CD4-positive, alpha-beta T cell (primary cell): ENCODE measurements at regions not wholly inside any gene's neighbourhood (a gene's known extent, or its start where the extent isn't known, plus 50 kb on each side); places are given as distances from the start of the nearest gene placed in this dataset.

Experiments used
- ATAC-seq: fragments of 200-7000 bp; cut with Tn5 transposase; one replicate; pipeline ENCODE4 v1.10.0; 2022; ENCODE audit warnings: mild to moderate bottlenecking; ENCODE audit not compliant: poor library complexity
- CTCF ChIA-PET: fragments of 350-600 bp; sonication (Branson Sonifier 250); formaldehyde crosslinking; loops from one replicate; lab custom pipeline; 2021; ENCODE audit warnings: antibody characterized with exemption, inconsistent platforms; lab: Charles Lee
- POLR2A ChIA-PET: fragments of 350-600 bp; sonication (Branson Sonifier 250); formaldehyde crosslinking; loops from one replicate; lab custom pipeline; 2021; ENCODE audit warnings: antibody characterized with exemption, inconsistent platforms; lab: Charles Lee
- DNase-seq, 14 experiments: peaks; one replicate each; pipeline ENCODE4 v3.0.0-alpha.2; 2013 to 2020; ENCODE audit warnings: mixed read lengths in 2 of 14
- H3K27ac ChIP-seq, 2 donors: one replicate each; pipeline versions ENCODE4 v1.5.1 to v1.7.0; 2013; ENCODE audit warnings: low read length in 2 of 2, low read depth in 1 of 2, mild to moderate bottlenecking in 1 of 2
- H3K27me3 ChIP-seq, 2 experiments: 1 replicate in 1 of 2; 2 replicates in 1 of 2; pipeline versions ENCODE4 v1.6.1 to v1.7.0; 2013; ENCODE audit warnings: low read length in 2 of 2, control low read depth in 1 of 2, mild to moderate bottlenecking in 1 of 2, moderate library complexity in 1 of 2; ENCODE audit not compliant: insufficient read depth in 2 of 2, control insufficient read depth in 1 of 2
- H3K36me3 ChIP-seq: one replicate; pipeline ENCODE4 v1.6.1; 2013; ENCODE audit warnings: low read length, control low read depth; ENCODE audit not compliant: insufficient read depth
- H3K4me1 ChIP-seq: one replicate; pipeline ENCODE4 v1.6.1; 2013; ENCODE audit warnings: low read length, control low read depth; ENCODE audit not compliant: insufficient read depth
- H3K4me3 ChIP-seq: one replicate; pipeline ENCODE4 v1.5.1; 2013; ENCODE audit warnings: mild to moderate bottlenecking, low read length, moderate library complexity
- H3K9me3 ChIP-seq, 2 experiments: 1 replicate in 1 of 2; 2 replicates in 1 of 2; pipeline versions ENCODE4 v1.6.1 to v1.7.0; 2013; ENCODE audit warnings: low read length in 2 of 2, mild to moderate bottlenecking in 2 of 2, control low read depth in 1 of 2, moderate library complexity in 1 of 2; ENCODE audit not compliant: control insufficient read depth in 1 of 2, insufficient read depth in 1 of 2
- H3K27ac Mint-ChIP-seq: one replicate; pipeline ENCODE4 v1.8.0; 2020; ENCODE audit warnings: mixed read lengths
- H3K27me3 Mint-ChIP-seq: one replicate; pipeline ENCODE4 v1.8.0; 2021; ENCODE audit warnings: mixed read lengths
- H3K36me3 Mint-ChIP-seq: one replicate; pipeline ENCODE4 v1.8.0; 2021; ENCODE audit warnings: low read depth, mixed read lengths
- H3K4me1 Mint-ChIP-seq: one replicate; pipeline ENCODE4 v1.8.0; 2021; ENCODE audit warnings: low read depth, mixed read lengths
- H3K4me3 Mint-ChIP-seq: one replicate; pipeline ENCODE4 v1.8.0; 2020; ENCODE audit warnings: mild to moderate bottlenecking, mixed read lengths
- H3K9me3 Mint-ChIP-seq: one replicate; pipeline ENCODE4 v1.8.0; 2020; ENCODE audit warnings: mixed read lengths
- CTCF ChIP-seq: fragments of 200-600 bp; IDR thresholded peaks from one replicate; pipeline ENCODE4 v1.8.0; 2022; ENCODE audit warnings: antibody characterized with exemption, mild to moderate bottlenecking
- intact Hi-C, 2 experiments: fragments of 100-400 bp; cut with DNase I in 1 of 2; cut with micrococcal nuclease in 1 of 2; formaldehyde crosslinking; loops; one replicate each; pipeline versions ENCODE4 v1.15.1 to v1.9.0; 2023 to 2025; cut with DNase I, micrococcal nuclease

GRCh38 chr3:106824856-106825255 lies 552.4 kb upstream of the CCDC54 start:
- intact Hi-C loops, result no loop called here
- H3K4me3 ChIP-seq, result no peak overlapping the region
- TF ChIP-seq CTCF, result no peak
- DNase-seq, result peak in 1 of 14 experiments; percentile 1
- ATAC-seq, result no peak
- peaks cover 0 to 15% of the 10 kb centered on the region in 2 experiments for H3K9me3 ChIP-seq
- H3K27me3 ChIP-seq, result no peaks in the 10 kb centered on the region
- no peaks in the 10 kb centered on the region for H3K9me3 Mint-ChIP-seq
- ChIA-PET CTCF (no interaction called here), POLR2A (no interaction called here)
- H3K4me3 Mint-ChIP-seq, result no peak overlapping the region
- no peak overlapping the region for H3K27ac ChIP-seq
- no peak overlapping the region for H3K27ac Mint-ChIP-seq
- no peaks in the 10 kb centered on the region for H3K27me3 Mint-ChIP-seq
- H3K4me1 ChIP-seq, result no peaks in the 10 kb centered on the region
- H3K36me3 ChIP-seq, result no peaks in the 10 kb centered on the region
- H3K36me3 Mint-ChIP-seq, result no peaks in the 10 kb centered on the region
- H3K4me1 Mint-ChIP-seq, result no peaks in the 10 kb centered on the region

DNA sequence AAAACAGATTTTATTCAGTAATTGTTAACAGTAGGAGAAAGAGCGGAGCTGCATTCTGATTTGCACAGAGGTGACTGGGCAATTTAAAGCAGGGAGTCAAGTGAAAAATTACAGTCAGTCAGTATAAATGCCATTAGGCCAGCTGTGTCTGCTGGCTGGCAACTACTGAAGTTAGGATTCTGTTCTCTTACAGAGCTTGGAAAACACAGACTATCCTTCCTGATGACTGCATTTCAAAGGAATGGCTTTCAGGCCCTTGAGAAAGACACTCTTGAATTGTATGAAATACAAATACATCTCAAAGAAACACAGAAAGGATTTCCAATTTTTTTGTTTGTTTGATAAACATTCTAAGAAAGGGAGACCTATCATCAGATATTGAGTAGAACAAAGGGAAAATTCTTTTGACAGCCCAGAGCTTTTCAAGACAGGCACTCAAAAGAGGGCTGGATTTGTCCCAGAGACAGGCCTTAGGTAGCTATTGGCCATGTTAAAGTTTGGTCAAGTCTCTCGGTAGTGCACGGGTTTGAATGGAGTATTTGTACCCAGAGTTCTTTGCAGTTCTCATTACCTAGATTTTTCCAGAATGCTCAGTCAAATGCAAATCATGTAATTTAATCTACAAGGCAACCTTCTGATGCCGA lies 551.2 kb upstream of the CCDC54 start:
- Histone ChIP-seq H3K9me3 (peaks cover 0 to 10% of the 10 kb centered on the region in 2 experiments), H3K27ac (no peak overlapping the region), H3K27me3 (no peaks in the 10 kb centered on the region), H3K4me1 (no peaks in the 10 kb centered on the region), H3K36me3 (no peaks in the 10 kb centered on the region), H3K4me3 (no peak overlapping the region)
- ChIA-PET CTCF (no interaction called here), POLR2A (no interaction called here)
- no peak for DNase-seq
- no peaks in the 10 kb centered on the region for H3K4me1 Mint-ChIP-seq
- no peak for TF ChIP-seq CTCF
- H3K27ac Mint-ChIP-seq, result no peak overlapping the region
- ATAC-seq, result no peak
- H3K27me3 Mint-ChIP-seq, result no peaks in the 10 kb centered on the region
- no peaks in the 10 kb centered on the region for H3K36me3 Mint-ChIP-seq
- H3K4me3 Mint-ChIP-seq, result no peak overlapping the region
- no peaks in the 10 kb centered on the region for H3K9me3 Mint-ChIP-seq
- intact Hi-C loops, result no loop called here

GRCh38 chr3:106826791-106827311 lies 550.4 kb upstream of the CCDC54 start:
- Histone ChIP-seq H3K27ac (no peak overlapping the region), H3K27me3 (no peaks in the 10 kb centered on the region), H3K36me3 (no peaks in the 10 kb centered on the region), H3K4me3 (no peak overlapping the region), H3K4me1 (no peaks in the 10 kb centered on the region), H3K9me3 (peaks cover 0 to 6% of the 10 kb centered on the region in 2 experiments)
- H3K27ac Mint-ChIP-seq, result no peak overlapping the region
- DNase-seq (no peak), ATAC-seq (no peak)
- CTCF ChIA-PET, result no interaction called here
- no peak overlapping the region for H3K4me3 Mint-ChIP-seq
- no peaks in the 10 kb centered on the region for H3K4me1 Mint-ChIP-seq
- H3K9me3 Mint-ChIP-seq, result peaks cover 1% of the 10 kb centered on the region
- no peaks in the 10 kb centered on the region for H3K36me3 Mint-ChIP-seq
- POLR2A ChIA-PET, result no interaction called here
- no peak for TF ChIP-seq CTCF
- no peaks in the 10 kb centered on the region for H3K27me3 Mint-ChIP-seq
- intact Hi-C loops, result no loop called here
